ENCODE measurements at regions not wholly inside any gene's neighbourhood (a gene's known extent, or its start where the extent isn't known, plus 50 kb on each side); places are given as distances from the start of the nearest gene placed in this dataset.

- no peaks in the 10 kb centered on the region for H4K20me1 ChIP-seq (replicated peaks in 1 of 2; ENCODE audit: control insufficient read depth in 1 of 2, insufficient read depth in 2 of 2, low read length in 2 of 2)
- no peak overlapping the region for H3K4me3 ChIP-seq (ENCODE audit: extremely low read depth in 1 of 4, insufficient read depth in 2 of 4, low read depth in 3 of 4, low read length in 4 of 4)
- H3K14ac ChIP-seq (ENCODE audit: insufficient read length) = no peak overlapping the region
- no peak for TF ChIP-seq SP2 (IDR thresholded peaks at IDR 0.05; ENCODE audit: low read length)
- TF ChIP-seq NANOG (IDR thresholded peaks at IDR 0.05; ENCODE audit: insufficient read depth, low read depth, low read length, poor library complexity, severe bottlenecking) = no peak
- TF ChIP-seq TEAD4 (IDR thresholded peaks at IDR 0.05; ENCODE audit: low read depth, low read length) = no peak
- no peak for TF ChIP-seq RBBP5 (IDR thresholded peaks at IDR 0.05; ENCODE audit: borderline replicate concordance, low read depth, low read length)
- no peak for TF ChIP-seq EGR1 (IDR thresholded peaks at IDR 0.05; ENCODE audit: borderline replicate concordance, low read depth, low read length)
- no peak for TF ChIP-seq BRCA1 (IDR thresholded peaks at IDR 0.05; ENCODE audit: low read depth, low read length)
- TF ChIP-seq NRF1 (IDR thresholded peaks at IDR 0.05; ENCODE audit: low read depth, low read length) = no peak
- no peak for TF ChIP-seq CTCF (IDR thresholded peaks at IDR 0.05; ENCODE audit: control extremely low read depth in 1 of 3, insufficient read depth in 1 of 3, low read depth in 1 of 3, low read length in 3 of 3)
- no peak for TF ChIP-seq RNF2 (IDR thresholded peaks at IDR 0.05; ENCODE audit: borderline replicate concordance, low read depth, low read length, missing control alignments, poor library complexity, severe bottlenecking)
- TF ChIP-seq FOSL1 (IDR thresholded peaks at IDR 0.05; ENCODE audit: insufficient read depth, low read depth, low read length) = no peak
- TF ChIP-seq YY1 (IDR thresholded peaks at IDR 0.05; ENCODE audit: low read depth, low read length) = no peak
- no peak for TF ChIP-seq SP4 (IDR thresholded peaks at IDR 0.05; ENCODE audit: low read length)
- TF ChIP-seq KDM5A (IDR thresholded peaks at IDR 0.05; ENCODE audit: low read length) = no peak
Measured at GRCh38 chr2:192459422-192459821, 264.7 kb upstream of the TMEFF2 start.

More at GRCh38 chr2:192459422-192459821, 264.7 kb upstream of the TMEFF2 start:
- no peak overlapping the region for H3K23ac ChIP-seq (ENCODE audit: insufficient read length)
- H4K91ac ChIP-seq (replicated peaks; ENCODE audit: insufficient read length, low read length) = no peak overlapping the region
- H2BK12ac ChIP-seq (ENCODE audit: low read depth, low read length) = no peak overlapping the region
- H3K9me3 ChIP-seq (ENCODE audit: insufficient read depth in 2 of 2, low read depth in 1 of 2, low read length in 1 of 2) = no peaks in the 10 kb centered on the region
- H3K27me3 ChIP-seq (replicated peaks in 1 of 4; ENCODE audit: control insufficient read depth in 3 of 4, extremely low read depth in 1 of 4, insufficient read depth in 3 of 4, low read length in 3 of 4) = no peaks in the 10 kb centered on the region
- H2BK120ac ChIP-seq (replicated peaks; ENCODE audit: low read depth, low read length) = no peak overlapping the region
- no peak for FAIRE-seq
- H3K79me2 ChIP-seq (ENCODE audit: control insufficient read depth in 1 of 2, insufficient read depth in 2 of 2, low read length in 2 of 2) = no peaks in the 10 kb centered on the region
- H3K9ac ChIP-seq (replicated peaks in 1 of 4; ENCODE audit: extremely low read depth in 1 of 4, low read depth in 3 of 4, low read length in 3 of 4) = no peak overlapping the region
- no peak overlapping the region for H3K18ac ChIP-seq (ENCODE audit: extremely low read depth, low read length)
- POLR2A ChIA-PET (ENCODE audit: partially characterized antibody) = no interaction called here
- no peak overlapping the region for H3K27ac ChIP-seq (ENCODE audit: low read depth, low read length)
- no peak overlapping the region for H2AK5ac ChIP-seq (ENCODE audit: low read depth, low read length)
- no peak overlapping the region for H2BK5ac ChIP-seq (ENCODE audit: low read depth, low read length)
- H2AFZ ChIP-seq (ENCODE audit: low read length) = no peak overlapping the region
- H2BK20ac ChIP-seq (ENCODE audit: low read length) = no peak overlapping the region
- CTCF ChIA-PET (ENCODE audit: partially characterized antibody) = no interaction called here
- no peak overlapping the region for H4K8ac ChIP-seq (ENCODE audit: extremely low read depth, insufficient read depth, low read length)
- no peak overlapping the region for H4K5ac ChIP-seq (ENCODE audit: insufficient read length, low read depth, low read length)
- no peaks in the 10 kb centered on the region for H3K36me3 ChIP-seq (ENCODE audit: control insufficient read depth in 2 of 4, insufficient read depth in 4 of 4, low read length in 3 of 4)
- no peak overlapping the region for H3K4ac ChIP-seq (replicated peaks; ENCODE audit: insufficient read length, low read depth, low read length)
- no peak overlapping the region for H3K4me2 ChIP-seq (ENCODE audit: insufficient read depth in 1 of 2, low read depth in 2 of 2, low read length in 2 of 2)
- no peak overlapping the region for H3K56ac ChIP-seq (replicated peaks; ENCODE audit: insufficient read length, low read depth, low read length)
- 93% methylated on average over 1 of the region's 1 CpG; no CpG with 5 or more reads in 1 of the 2 experiments for WGBS, 2 experiments (ENCODE audit: extremely low coverage in 1 of 2, insufficient coverage in 1 of 2, insufficient read length in 1 of 2, insufficient replicate concordance in 2 of 2, low coverage in 1 of 2, low lambda C conversion rate in 2 of 2, missing lambda C conversion rate in 1 of 2)
- H3K23me2 ChIP-seq (ENCODE audit: low read depth, low read length) = no peaks in the 10 kb centered on the region; the same call in 1 of the 2 replicates
- no peak overlapping the region for H2BK15ac ChIP-seq (ENCODE audit: low read length)
- H3K4me1 ChIP-seq (replicated peaks in 1 of 4; ENCODE audit: control insufficient read depth in 3 of 4, insufficient read depth in 4 of 4, low read length in 3 of 4) = no peaks in the 10 kb centered on the region
- no peak for DNase-seq (ENCODE audit: low read depth in 1 of 2, low spot score in 2 of 2)
- H3K79me1 ChIP-seq (ENCODE audit: low read depth, low read length) = no peaks in the 10 kb centered on the region
